CD14-positive monocyte (primary cell): ENCODE measurements at regions not wholly inside any gene's neighbourhood (a gene's known extent, or its start where the extent isn't known, plus 50 kb on each side); places are given as distances from the start of the nearest gene placed in this dataset.

ENCODE experiments used
- DNase-seq, 3 donors: peaks; one replicate each; pipeline ENCODE4 v3.0.0-alpha.2; 2011 to 2022
- H2AFZ ChIP-seq: 2 replicates; pipeline ENCODE4 v1.6.0; 2012; ENCODE audit warnings: mild to moderate bottlenecking, low read depth, low read length, inconsistent platforms; ENCODE audit not compliant: insufficient read depth, poor library complexity, severe bottlenecking
- H3K27ac ChIP-seq, 2 donors: 1 replicate in 1 of 2; 2 replicates in 1 of 2; pipeline ENCODE4 v1.5.1; 2012 to 2013; ENCODE audit warnings: low read length in 2 of 2, control low read depth in 1 of 2, inconsistent platforms in 1 of 2, low read depth in 1 of 2, mild to moderate bottlenecking in 1 of 2
- H3K27me3 ChIP-seq, 2 donors: one replicate each; pipeline versions ENCODE4 v1.6.0 to v1.6.1; 2011 to 2013; ENCODE audit warnings: low read length in 2 of 2; ENCODE audit not compliant: control insufficient read depth in 2 of 2, insufficient read depth in 2 of 2
- H3K36me3 ChIP-seq, 2 donors: replicated peaks in 1 of 2; 1 replicate in 1 of 2; 2 replicates in 1 of 2; pipeline versions ENCODE4 v1.5.1 to v1.6.1; 2012 to 2013; ENCODE audit warnings: low read length in 2 of 2, control low read depth in 1 of 2, inconsistent platforms in 1 of 2, mild to moderate bottlenecking in 1 of 2; ENCODE audit not compliant: insufficient read depth in 2 of 2, control insufficient read depth in 1 of 2
- H3K4me1 ChIP-seq, 2 donors: 1 replicate in 1 of 2; 2 replicates in 1 of 2; pipeline versions ENCODE4 v1.5.1 to v1.6.1; 2012 to 2013; ENCODE audit warnings: low read length in 2 of 2, control low read depth in 1 of 2, inconsistent platforms in 1 of 2, mild to moderate bottlenecking in 1 of 2, moderate library complexity in 1 of 2; ENCODE audit not compliant: insufficient read depth in 2 of 2, control insufficient read depth in 1 of 2
- H3K4me2 ChIP-seq: replicated peaks from 2 replicates; pipeline ENCODE3; 2012; ENCODE audit warnings: low read length, moderate library complexity, mild to moderate bottlenecking; ENCODE audit not compliant: poor library complexity, severe bottlenecking; ENCODE audit errors: extremely low read depth
- H3K4me3 ChIP-seq, 3 experiments: fragments of 200-600 bp in 1 of 3; sonication (generic) in 1 of 3; replicated peaks in 1 of 3; 1 replicate in 2 of 3; 2 replicates in 1 of 3; pipeline ENCODE4 v1.5.1; 2011 to 2013; ENCODE audit warnings: low read length in 3 of 3, mild to moderate bottlenecking in 3 of 3, control low read depth in 2 of 3, low read depth in 2 of 3, inconsistent platforms in 1 of 3, moderate library complexity in 1 of 3
- H3K79me2 ChIP-seq: 2 replicates; pipeline ENCODE4 v1.6.0; 2012; ENCODE audit warnings: mild to moderate bottlenecking, control low read depth, inconsistent platforms, low read length, moderate library complexity; ENCODE audit not compliant: insufficient read depth
- H3K9ac ChIP-seq: 2 replicates; pipeline ENCODE4 v1.6.0; 2017; ENCODE audit warnings: low read length, mild to moderate bottlenecking; ENCODE audit not compliant: insufficient read depth, poor library complexity, severe bottlenecking
- H3K9me3 ChIP-seq, 2 donors: replicated peaks in 1 of 2; 1 replicate in 1 of 2; 2 replicates in 1 of 2; pipeline versions ENCODE4 v1.5.1 to v1.6.1; 2012 to 2013; ENCODE audit warnings: low read length in 2 of 2, control low read depth in 1 of 2; ENCODE audit not compliant: control insufficient read depth in 1 of 2, insufficient read depth in 1 of 2
- H4K20me1 ChIP-seq: 2 replicates; pipeline ENCODE4 v1.6.0; 2012; ENCODE audit warnings: mild to moderate bottlenecking, low read length, control low read depth, moderate library complexity; ENCODE audit not compliant: insufficient read depth
- H3K27ac Mint-ChIP-seq, 7 donors: one replicate each; pipeline ENCODE4 v1.8.0; 2020; ENCODE audit warnings: mild to moderate bottlenecking in 7 of 7, mixed read lengths in 7 of 7, moderate library complexity in 6 of 7, inconsistent platforms in 2 of 7
- H3K27me3 Mint-ChIP-seq, 3 donors: one replicate each; pipeline ENCODE4 v1.8.0; 2021 to 2022; ENCODE audit warnings: low read depth in 3 of 3, mild to moderate bottlenecking in 3 of 3, mixed read lengths in 3 of 3, moderate library complexity in 3 of 3, inconsistent platforms in 1 of 3
- H3K36me3 Mint-ChIP-seq, 2 donors: one replicate each; pipeline ENCODE4 v1.8.0; 2020; ENCODE audit warnings: mixed read lengths in 2 of 2, inconsistent platforms in 1 of 2, mild to moderate bottlenecking in 1 of 2
- H3K4me1 Mint-ChIP-seq: one replicate; pipeline ENCODE4 v1.8.0; 2020; ENCODE audit warnings: mild to moderate bottlenecking, mixed read lengths
- H3K4me3 Mint-ChIP-seq, 2 donors: one replicate each; pipeline ENCODE4 v1.8.0; 2020; ENCODE audit warnings: mild to moderate bottlenecking in 2 of 2, mixed read lengths in 2 of 2, moderate library complexity in 1 of 2
- H3K9me3 Mint-ChIP-seq, 7 donors: one replicate each; pipeline ENCODE4 v1.8.0; 2020 to 2022; ENCODE audit warnings: mixed read lengths in 7 of 7, mild to moderate bottlenecking in 6 of 7, moderate library complexity in 6 of 7, inconsistent platforms in 2 of 7
- CTCF ChIP-seq: fragments of 200-600 bp; IDR thresholded peaks from one replicate; pipeline ENCODE4 v1.8.0; 2022; ENCODE audit warnings: antibody characterized with exemption, mild to moderate bottlenecking
- WGBS: methylation state at CpG from one replicate; pipeline ENCODE4 v1.1.5; 2013; ENCODE audit warnings: missing lambda C conversion rate; ENCODE audit not compliant: insufficient coverage; 5-methylcytosine and 5-hydroxymethylcytosine counted together
- intact Hi-C, 2 donors: fragments of 100-400 bp; cut with micrococcal nuclease; formaldehyde crosslinking; loops; one replicate each; pipeline versions ENCODE4 v1.15.0 to v1.15.1; 2023

- H3K4me1 Mint-ChIP-seq = no peaks in the 10 kb centered on the region
- 86% methylated on average over 14 of the region's 19 CpGs for WGBS
- H3K4me3 Mint-ChIP-seq = no peak overlapping the region
- Histone ChIP-seq H3K4me2 (no peak overlapping the region), H2AFZ (no peak overlapping the region), H3K4me3 (no peak overlapping the region), H3K27ac (no peak overlapping the region), H3K4me1 (no peaks in the 10 kb centered on the region), H3K9ac (no peak overlapping the region), H3K9me3 (peaks cover 0 to 7% of the 10 kb centered on the region in 2 donors), H3K36me3 (no peaks in the 10 kb centered on the region), H4K20me1 (no peaks in the 10 kb centered on the region), H3K79me2 (no peaks in the 10 kb centered on the region), H3K27me3 (no peaks in the 10 kb centered on the region)
- no peaks in the 10 kb centered on the region for H3K36me3 Mint-ChIP-seq
- no peak for DNase-seq
- H3K9me3 Mint-ChIP-seq = peaks cover 2 to 6% (median 4%) of the 10 kb centered on the region in 7 donors
- intact Hi-C loops = no loop called here
- peaks cover 2 to 10% (median 2%) of the 10 kb centered on the region in 3 donors for H3K27me3 Mint-ChIP-seq
- no peak overlapping the region for H3K27ac Mint-ChIP-seq
- no peak for TF ChIP-seq CTCF
These were observed 667.2 kb downstream of the BRD1 start for GRCh38 chr22:49160261-49161001.

- no peaks in the 10 kb centered on the region for H4K20me1 ChIP-seq
- TF ChIP-seq CTCF = no peak
- no peak overlapping the region for H3K4me3 ChIP-seq
- H3K27me3 ChIP-seq = no peaks in the 10 kb centered on the region
- peaks cover 2 to 10% (median 2%) of the 10 kb centered on the region in 3 donors for H3K27me3 Mint-ChIP-seq
- no peaks in the 10 kb centered on the region for H3K4me1 Mint-ChIP-seq
- 90% methylated on average over 7 of the region's 10 CpGs for WGBS
- no peak overlapping the region for H3K4me3 Mint-ChIP-seq
- H3K79me2 ChIP-seq = no peaks in the 10 kb centered on the region
- H3K27ac ChIP-seq = no peak overlapping the region
- H3K9me3 Mint-ChIP-seq = peaks cover 2 to 5% (median 4%) of the 10 kb centered on the region in 7 donors
- intact Hi-C loops = no loop called here
- H3K27ac Mint-ChIP-seq = no peak overlapping the region
- H3K4me1 ChIP-seq = no peaks in the 10 kb centered on the region
- H3K4me2 ChIP-seq = no peak overlapping the region
- H3K9ac ChIP-seq = no peak overlapping the region
- H3K36me3 Mint-ChIP-seq = no peaks in the 10 kb centered on the region
- no peaks in the 10 kb centered on the region for H3K36me3 ChIP-seq
- H3K9me3 ChIP-seq = peaks cover 0 to 7% of the 10 kb centered on the region in 2 donors
- no peak overlapping the region for H2AFZ ChIP-seq
- DNase-seq = no peak
These were observed 668.0 kb downstream of the BRD1 start for GRCh38 chr22:49159711-49160110.
